ENCODE measurements at regions not wholly inside any gene's neighbourhood (a gene's known extent, or its start where the extent isn't known, plus 50 kb on each side); places are given as distances from the start of the nearest gene placed in this dataset.
"Not testable (repeated sequence)": the region's sequence is repeated elsewhere in the genome, so short reads cannot be mapped to it uniquely, and the experiment has no call there.

DNA sequence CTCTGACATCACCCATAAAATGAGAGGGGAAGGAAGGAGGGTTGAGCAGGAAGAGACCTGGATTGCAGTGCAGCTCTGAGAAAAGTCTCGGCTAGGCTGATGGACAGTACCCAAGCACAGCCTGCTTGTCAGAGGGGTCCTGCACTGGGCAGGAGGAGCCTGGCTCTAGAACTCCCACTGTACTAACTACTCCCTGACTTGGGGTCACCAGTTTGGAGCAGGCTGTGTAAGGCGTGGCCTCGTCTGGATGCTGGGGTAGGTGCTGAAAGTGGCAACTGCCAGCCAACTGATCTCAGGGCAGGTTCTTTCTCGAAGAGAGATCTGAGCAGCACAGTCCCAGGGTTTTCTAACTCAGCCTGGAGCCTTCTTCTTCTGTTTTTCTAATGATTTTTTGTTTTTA, 176.3 kb downstream of the ATP23 start:
- H3K27ac ChIP-seq (ENCODE audit: insufficient read depth, low read length), result no peak overlapping the region
- no peak overlapping the region for H2BK5ac ChIP-seq (ENCODE audit: low read depth, low read length, poor library complexity, severe bottlenecking)
- H3K14ac ChIP-seq (replicated peaks; ENCODE audit: low read depth, low read length), result no peak overlapping the region
- TF ChIP-seq RCOR1 (IDR thresholded peaks at IDR 0.05; ENCODE audit: insufficient replicate concordance, low read length) (no peak), MAZ (IDR thresholded peaks at IDR 0.05; ENCODE audit: borderline replicate concordance, low read depth, low read length) (no peak), NFE2L2 (IDR thresholded peaks at IDR 0.05; ENCODE audit: low read depth, low read length) (no peak), BHLHE40 (IDR thresholded peaks at IDR 0.05; ENCODE audit: low read depth, low read length) (no peak), RFX5 (IDR thresholded peaks at IDR 0.05; ENCODE audit: low read depth, low read length) (no peak), RAD21 (IDR thresholded peaks at IDR 0.05; ENCODE audit: low read length) (no peak), POLR2A (IDR thresholded peaks at IDR 0.05; ENCODE audit: low read depth, low read length) (no peak), SMC3 (IDR thresholded peaks at IDR 0.05; ENCODE audit: low read depth, low read length) (no peak), MAFK (IDR thresholded peaks at IDR 0.05; ENCODE audit: low read depth, low read length) (no peak), MXI1 (IDR thresholded peaks at IDR 0.05; ENCODE audit: borderline replicate concordance, low read depth, low read length) (no peak)
- TF ChIP-seq, protein P1, sequence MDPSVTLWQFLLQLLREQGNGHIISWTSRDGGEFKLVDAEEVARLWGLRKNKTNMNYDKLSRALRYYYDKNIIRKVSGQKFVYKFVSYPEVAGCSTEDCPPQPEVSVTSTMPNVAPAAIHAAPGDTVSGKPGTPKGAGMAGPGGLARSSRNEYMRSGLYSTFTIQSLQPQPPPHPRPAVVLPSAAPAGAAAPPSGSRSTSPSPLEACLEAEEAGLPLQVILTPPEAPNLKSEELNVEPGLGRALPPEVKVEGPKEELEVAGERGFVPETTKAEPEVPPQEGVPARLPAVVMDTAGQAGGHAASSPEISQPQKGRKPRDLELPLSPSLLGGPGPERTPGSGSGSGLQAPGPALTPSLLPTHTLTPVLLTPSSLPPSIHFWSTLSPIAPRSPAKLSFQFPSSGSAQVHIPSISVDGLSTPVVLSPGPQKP (IDR thresholded peaks at IDR 0.05; ENCODE audit: borderline replicate concordance, low read depth, low read length), result no peak
- dilution Hi-C loops (cut with HindIII; ENCODE audit: low sequenced_read_pairs, unreplicated experiment), result no loop called here
- H2BK20ac ChIP-seq (ENCODE audit: low read depth, low read length), result no peak overlapping the region
- DNase-seq (no peak), ATAC-seq (ENCODE audit: low read depth) (no peak)
- WGBS, 2 experiments (ENCODE audit: extremely low coverage in 2 of 2, insufficient read length in 1 of 2), result no CpG with 5 or more reads among the region's 4 CpGs
- H4K20me1 ChIP-seq (ENCODE audit: insufficient read depth, low read length), result no peaks in the 10 kb centered on the region
- H2BK120ac ChIP-seq (ENCODE audit: low read depth, low read length), result no peak overlapping the region
- no peaks in the 10 kb centered on the region for H3K36me3 ChIP-seq (ENCODE audit: control insufficient read depth, insufficient read depth, low read length)
- H4K8ac ChIP-seq (ENCODE audit: low read depth in 2 of 2, low read length in 2 of 2), result no peak overlapping the region
- H3K4me2 ChIP-seq (ENCODE audit: low read depth, low read length), result no peak overlapping the region
- no peaks in the 10 kb centered on the region for H3K27me3 ChIP-seq (ENCODE audit: control insufficient read depth, insufficient read depth, low read length)
- H3K9ac ChIP-seq (ENCODE audit: low read depth, low read length), result no peak overlapping the region
- H3K18ac ChIP-seq (ENCODE audit: low read depth, low read length), result no peak overlapping the region
- no peak overlapping the region for H4K91ac ChIP-seq (ENCODE audit: insufficient read depth, low read depth, low read length)
- no peaks in the 10 kb centered on the region for H3K4me1 ChIP-seq (ENCODE audit: control insufficient read depth, insufficient read depth, low read length)
- H3K56ac ChIP-seq (ENCODE audit: extremely low read depth, insufficient read depth, low read length), result no peak overlapping the region
- H4K5ac ChIP-seq (ENCODE audit: low read depth, low read length), result no peak overlapping the region
- no peak overlapping the region for H3K23ac ChIP-seq (ENCODE audit: low read depth, low read length)
- no peak overlapping the region for H2AK9ac ChIP-seq (replicated peaks; ENCODE audit: low read depth, low read length, poor library complexity)
- H2AFZ ChIP-seq (replicated peaks; ENCODE audit: low read length, poor library complexity), result no peak overlapping the region
- CTCF ChIA-PET, result no interaction called here
- no peaks in the 10 kb centered on the region for H3K79me1 ChIP-seq (ENCODE audit: low read depth in 1 of 2, low read length in 2 of 2)
- no peak overlapping the region for H2BK15ac ChIP-seq (ENCODE audit: low read depth, low read length)
- no peaks in the 10 kb centered on the region for H3K9me3 ChIP-seq (ENCODE audit: control insufficient read depth, insufficient read depth, low read length)
- BruUV-seq (replicated peaks), result no TSS peak
- intact Hi-C loops (cut with micrococcal nuclease), result no loop called here
- in situ Hi-C loops (cut with MboI; ENCODE audit: low sequenced_read_pairs), result no loop called here
- no peak overlapping the region for H3K4ac ChIP-seq (ENCODE audit: low read depth, low read length)
- no peak overlapping the region for H2AK5ac ChIP-seq (ENCODE audit: low read depth, low read length)
- POLR2A ChIA-PET (ENCODE audit: unreplicated experiment), result no interaction called here
- no peaks in the 10 kb centered on the region for H3K9me1 ChIP-seq (ENCODE audit: insufficient read depth, low read length)
- no peak overlapping the region for H3K4me3 ChIP-seq (ENCODE audit: insufficient read depth, low read depth, low read length)

DNA sequence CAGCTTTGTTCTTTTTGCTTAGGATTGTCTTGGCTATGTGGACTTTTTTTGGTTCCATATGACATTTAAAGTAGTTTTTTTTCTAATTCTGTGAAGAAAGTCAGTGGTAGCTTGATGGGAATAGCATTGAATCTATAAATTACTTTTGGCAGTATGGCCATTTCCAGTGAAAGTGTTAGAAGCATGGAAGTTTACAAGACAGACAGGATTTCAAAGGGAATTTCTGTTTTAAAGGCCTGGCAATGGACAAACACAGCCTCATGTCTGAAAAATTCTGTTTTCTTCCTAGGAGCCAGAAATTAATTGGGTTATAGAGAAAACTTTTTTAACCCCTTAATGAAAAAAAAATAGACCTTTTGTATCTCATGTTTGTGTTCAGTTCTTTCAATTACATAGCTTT, 184.4 kb downstream of the ATP23 start:
- H2AK9ac ChIP-seq (replicated peaks; ENCODE audit: low read depth, low read length, poor library complexity); H2BK120ac ChIP-seq (ENCODE audit: low read depth, low read length); CTCF ChIA-PET; H3K9me1 ChIP-seq (ENCODE audit: insufficient read depth, low read length); H4K91ac ChIP-seq (ENCODE audit: insufficient read depth, low read depth, low read length); H2BK5ac ChIP-seq (ENCODE audit: low read depth, low read length, poor library complexity, severe bottlenecking); H3K4me3 ChIP-seq (ENCODE audit: insufficient read depth, low read depth, low read length); H2BK20ac ChIP-seq (ENCODE audit: low read depth, low read length); H3K9ac ChIP-seq (ENCODE audit: low read depth, low read length); BruUV-seq (replicated peaks); H2AK5ac ChIP-seq (ENCODE audit: low read depth, low read length); H3K4ac ChIP-seq (ENCODE audit: low read depth, low read length); H2BK15ac ChIP-seq (ENCODE audit: low read depth, low read length); H4K8ac ChIP-seq (ENCODE audit: low read depth in 2 of 2, low read length in 2 of 2); H3K4me2 ChIP-seq (ENCODE audit: low read depth, low read length); intact Hi-C loops (cut with micrococcal nuclease); in situ Hi-C loops (cut with MboI; ENCODE audit: low sequenced_read_pairs); H3K18ac ChIP-seq (ENCODE audit: low read depth, low read length); H4K5ac ChIP-seq (ENCODE audit: low read depth, low read length); H3K36me3 ChIP-seq (ENCODE audit: control insufficient read depth, insufficient read depth, low read length); H3K14ac ChIP-seq (replicated peaks; ENCODE audit: low read depth, low read length); H4K20me1 ChIP-seq (ENCODE audit: insufficient read depth, low read length); H3K23ac ChIP-seq (ENCODE audit: low read depth, low read length); dilution Hi-C loops (cut with HindIII; ENCODE audit: low sequenced_read_pairs, unreplicated experiment); H2AFZ ChIP-seq (replicated peaks; ENCODE audit: low read length, poor library complexity); DNase-seq; H3K9me3 ChIP-seq (ENCODE audit: control insufficient read depth, insufficient read depth, low read length); H3K79me1 ChIP-seq (ENCODE audit: low read depth in 1 of 2, low read length in 2 of 2); H3K56ac ChIP-seq (ENCODE audit: extremely low read depth, insufficient read depth, low read length); H3K27me3 ChIP-seq (ENCODE audit: control insufficient read depth, insufficient read depth, low read length); ATAC-seq (ENCODE audit: low read depth); POLR2A ChIA-PET (ENCODE audit: unreplicated experiment); H3K27ac ChIP-seq (ENCODE audit: insufficient read depth, low read length); H3K4me1 ChIP-seq (ENCODE audit: control insufficient read depth, insufficient read depth, low read length): not testable (repeated sequence)
